Transverse colon (tissue), 3 donors: ENCODE measurements at regions not wholly inside any gene's neighbourhood (a gene's known extent, or its start where the extent isn't known, plus 50 kb on each side); places are given as distances from the start of the nearest gene placed in this dataset.

ENCODE experiments used
- POLR2A ChIP-seq: fragments of 450-650 bp; IDR thresholded peaks from one replicate; pipeline ENCODE4 v1.6.1; 2016; ENCODE audit warnings: antibody characterized with exemption, mild to moderate bottlenecking, moderate library complexity
- POLR2AphosphoS5 ChIP-seq, 3 donors: sonication (generic); formaldehyde crosslinking; IDR thresholded peaks; one replicate each; pipeline ENCODE4 v1.6.1; 2016; ENCODE audit warnings: antibody characterized with exemption in 3 of 3

DNA sequence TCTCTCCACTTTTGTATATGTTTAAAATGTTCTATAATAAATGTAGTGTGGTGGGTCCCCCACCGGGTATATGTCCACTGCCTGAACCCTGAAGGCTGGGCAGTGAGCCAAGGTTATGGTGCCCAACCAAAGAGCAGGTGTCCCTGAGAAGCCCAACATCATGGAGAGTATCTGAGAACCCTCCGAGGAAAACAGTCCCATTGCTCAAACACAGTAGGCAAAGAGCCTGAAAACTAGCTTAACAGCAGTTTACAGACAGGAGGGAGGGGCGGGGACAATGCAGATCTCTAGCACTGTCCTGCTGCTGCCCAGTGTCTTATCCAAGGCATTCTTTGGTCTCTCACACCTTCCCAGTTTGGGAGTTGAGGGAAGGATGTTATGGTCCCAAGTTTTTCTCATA, 91.0 kb downstream of the TMPRSS5 start:
- TF ChIP-seq POLR2A: no peak
- TF ChIP-seq POLR2AphosphoS5 (IDR thresholded peaks at IDR 0.05): no peak
